Liver (tissue), 3 donors: ENCODE measurements at regions not wholly inside any gene's neighbourhood (a gene's known extent, or its start where the extent isn't known, plus 50 kb on each side); places are given as distances from the start of the nearest gene placed in this dataset.

ENCODE experiments used
- ATF3 ChIP-seq: IDR thresholded peaks from 2 replicates; pipeline ENCODE4 v1.6.1; 2016; ENCODE audit warnings: antibody characterized with exemption
- CTCF ChIP-seq: fragments of 150-350 bp; IDR thresholded peaks from 2 replicates; pipeline ENCODE4 v1.5.1; 2017; ENCODE audit warnings: improper control_type of control experiment, low read depth, low read length; ENCODE audit not compliant: missing input control
- FOXA1 ChIP-seq: IDR thresholded peaks from 2 replicates; pipeline ENCODE4 v1.6.1; 2016; ENCODE audit warnings: antibody characterized with exemption
- GABPA ChIP-seq, 2 donors: IDR thresholded peaks in 1 of 2; conservative IDR thresholded peaks in 1 of 2; 2 replicates each; pipeline ENCODE4 v1.6.1; 2016; ENCODE audit warnings: antibody characterized with exemption in 2 of 2, mild to moderate bottlenecking in 1 of 2, moderate library complexity in 1 of 2
- JUND ChIP-seq, 2 donors: IDR thresholded peaks; 2 replicates each; pipeline ENCODE4 v1.6.1; 2016; ENCODE audit warnings: antibody characterized with exemption in 2 of 2
- NR2F2 ChIP-seq: IDR thresholded peaks from 2 replicates; pipeline ENCODE4 v1.6.1; 2016; ENCODE audit warnings: antibody characterized with exemption
- RAD21 ChIP-seq, 2 donors: IDR thresholded peaks; 2 replicates each; pipeline ENCODE4 v1.6.1; 2016; ENCODE audit warnings: antibody characterized with exemption in 2 of 2, mild to moderate bottlenecking in 2 of 2
- TF ChIP-seq, protein P1 (sequence below): IDR thresholded peaks from 2 replicates; pipeline ENCODE4 v1.6.1; 2016; ENCODE audit warnings: antibody characterized with exemption, mild to moderate bottlenecking
- donor health status: healthy.
- donor health status: healthy.

GRCh38 chr20:40287683-40288082, 401.4 kb downstream of the MAFB start:
- TF ChIP-seq CTCF (no peak), NR2F2 (no peak), RAD21 (IDR thresholded peaks at IDR 0.05) (no peak), ATF3 (no peak), GABPA (IDR thresholded peaks at IDR 0.05 in 1 of 2, conservative IDR thresholded peaks at IDR 0.05 in 1 of 2) (no peak), FOXA1 (no peak), JUND (IDR thresholded peaks at IDR 0.05) (no peak)
- TF ChIP-seq, protein P1, sequence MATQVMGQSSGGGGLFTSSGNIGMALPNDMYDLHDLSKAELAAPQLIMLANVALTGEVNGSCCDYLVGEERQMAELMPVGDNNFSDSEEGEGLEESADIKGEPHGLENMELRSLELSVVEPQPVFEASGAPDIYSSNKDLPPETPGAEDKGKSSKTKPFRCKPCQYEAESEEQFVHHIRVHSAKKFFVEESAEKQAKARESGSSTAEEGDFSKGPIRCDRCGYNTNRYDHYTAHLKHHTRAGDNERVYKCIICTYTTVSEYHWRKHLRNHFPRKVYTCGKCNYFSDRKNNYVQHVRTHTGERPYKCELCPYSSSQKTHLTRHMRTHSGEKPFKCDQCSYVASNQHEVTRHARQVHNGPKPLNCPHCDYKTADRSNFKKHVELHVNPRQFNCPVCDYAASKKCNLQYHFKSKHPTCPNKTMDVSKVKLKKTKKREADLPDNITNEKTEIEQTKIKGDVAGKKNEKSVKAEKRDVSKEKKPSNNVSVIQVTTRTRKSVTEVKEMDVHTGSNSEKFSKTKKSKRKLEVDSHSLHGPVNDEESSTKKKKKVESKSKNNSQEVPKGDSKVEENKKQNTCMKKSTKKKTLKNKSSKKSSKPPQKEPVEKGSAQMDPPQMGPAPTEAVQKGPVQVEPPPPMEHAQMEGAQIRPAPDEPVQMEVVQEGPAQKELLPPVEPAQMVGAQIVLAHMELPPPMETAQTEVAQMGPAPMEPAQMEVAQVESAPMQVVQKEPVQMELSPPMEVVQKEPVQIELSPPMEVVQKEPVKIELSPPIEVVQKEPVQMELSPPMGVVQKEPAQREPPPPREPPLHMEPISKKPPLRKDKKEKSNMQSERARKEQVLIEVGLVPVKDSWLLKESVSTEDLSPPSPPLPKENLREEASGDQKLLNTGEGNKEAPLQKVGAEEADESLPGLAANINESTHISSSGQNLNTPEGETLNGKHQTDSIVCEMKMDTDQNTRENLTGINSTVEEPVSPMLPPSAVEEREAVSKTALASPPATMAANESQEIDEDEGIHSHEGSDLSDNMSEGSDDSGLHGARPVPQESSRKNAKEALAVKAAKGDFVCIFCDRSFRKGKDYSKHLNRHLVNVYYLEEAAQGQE, result no peak
